Tibial artery (tissue), 4 donors: ENCODE measurements at regions not wholly inside any gene's neighbourhood (a gene's known extent, or its start where the extent isn't known, plus 50 kb on each side); places are given as distances from the start of the nearest gene placed in this dataset.
A peak's percentile ranks its signal among the peaks of the same experiment; 100 is the strongest.
"Not testable (repeated sequence)": the region's sequence is repeated elsewhere in the genome, so short reads cannot be mapped to it uniquely, and the experiment has no call there.

Source experiments
- DNase-seq, 2 donors: peaks; one replicate each; pipeline ENCODE4 v3.0.0-alpha.2; 2019
- H3K27ac ChIP-seq, 2 donors: fragments of 200-600 bp; sonication (generic) in 1 of 2; 1 replicate in 1 of 2; 2 replicates in 1 of 2; pipeline ENCODE4 v1.5.1; 2018 to 2019; ENCODE audit warnings: mild to moderate bottlenecking in 1 of 2
- H3K27me3 ChIP-seq, 2 donors: fragments of 200-600 bp; sonication (generic) in 1 of 2; one replicate each; pipeline versions ENCODE4 v1.5.1 to v1.6.0; 2016 to 2019
- H3K36me3 ChIP-seq, 3 donors: fragments of 200-600 bp; sonication (generic) in 2 of 3; one replicate each; pipeline ENCODE4 v1.5.1; 2016 to 2019; ENCODE audit warnings: mild to moderate bottlenecking in 2 of 3
- H3K4me1 ChIP-seq, 4 donors: fragments of 200-600 bp; sonication (generic) in 2 of 4; 1 replicate in 3 of 4; 2 replicates in 1 of 4; pipeline ENCODE4 v1.5.1; 2016 to 2019
- H3K4me3 ChIP-seq, 2 donors: fragments of 200-600 bp; sonication (generic) in 1 of 2; 1 replicate in 1 of 2; 2 replicates in 1 of 2; pipeline ENCODE4 v1.5.1; 2018 to 2019; ENCODE audit warnings: mild to moderate bottlenecking in 2 of 2
- H3K9me3 ChIP-seq, 3 donors: fragments of 200-600 bp; sonication (generic) in 1 of 3; one replicate each; pipeline ENCODE4 v1.5.1; 2016 to 2019
- CTCF ChIP-seq, 2 experiments: fragments of 200-600 bp in 1 of 2; fragments of 450-650 bp in 1 of 2; IDR thresholded peaks; one replicate each; pipeline ENCODE4 v1.5.1; 2017 to 2019; ENCODE audit warnings: antibody characterized with exemption in 2 of 2, mild to moderate bottlenecking in 1 of 2, moderate library complexity in 1 of 2
- intact Hi-C: fragments of 100-400 bp; cut with DNase I; formaldehyde crosslinking; loops from one replicate; pipeline ENCODE4 v1.15.0; 2023; ENCODE audit warnings: low total_unique reads

GRCh38 chr7:157475601-157476000 is 138.8 kb downstream of the DNAJB6 start:
- TF ChIP-seq CTCF (IDR thresholded peaks at IDR 0.05), result no peak

GRCh38 chr7:157476201-157476600 is 139.4 kb downstream of the DNAJB6 start:
- Histone ChIP-seq H3K4me3 (no peak overlapping the region), H3K9me3 (peaks cover 0 to 34% (median 7%) of the 10 kb centered on the region in 3 donors), H3K27ac (no peak overlapping the region), H3K27me3 (peaks cover 0 to 4% of the 10 kb centered on the region in 2 donors), H3K36me3 (no peaks in the 10 kb centered on the region), H3K4me1 (no peaks in the 10 kb centered on the region)
- DNase-seq, result peak in 1 of 2 donors; percentile 12
- no peak for TF ChIP-seq CTCF (IDR thresholded peaks at IDR 0.05)
- intact Hi-C loops, result no loop called here

More at GRCh38 chr7:157475601-157476000, 138.8 kb downstream of the DNAJB6 start:
- Histone ChIP-seq H3K27me3 (peaks cover 0 to under 1% of the 10 kb centered on the region in 2 donors), H3K9me3 (peaks cover 0 to 39% (median 7%) of the 10 kb centered on the region in 3 donors), H3K27ac (no peak overlapping the region), H3K4me1 (no peaks in the 10 kb centered on the region), H3K36me3 (no peaks in the 10 kb centered on the region), H3K4me3 (no peak overlapping the region)
- intact Hi-C loops, result no loop called here
- peak in 1 of 2 donors; percentile 11 for DNase-seq

- no peaks in the 10 kb centered on the region for H3K4me1 ChIP-seq
- H3K4me3 ChIP-seq, result no peak overlapping the region
- peak in 1 of 2 donors; percentile 15 for DNase-seq
- H3K27ac ChIP-seq, result no peak overlapping the region
- no peaks in the 10 kb centered on the region for H3K36me3 ChIP-seq
- H3K9me3 ChIP-seq, result peaks cover 0 to 29% (median 7%) of the 10 kb centered on the region in 3 donors
- peaks cover 0 to 4% of the 10 kb centered on the region in 2 donors for H3K27me3 ChIP-seq
- TF ChIP-seq CTCF (IDR thresholded peaks at IDR 0.05), result no peak
- intact Hi-C loops, result no loop called here
Observed at GRCh38 chr7:157476654-157477549, 140.1 kb downstream of the DNAJB6 start.

- no peaks in the 10 kb centered on the region for H3K4me1 ChIP-seq
- H3K9me3 ChIP-seq, result peaks cover 0 to 23% (median 0%) of the 10 kb centered on the region in 3 donors
- no peaks in the 10 kb centered on the region for H3K36me3 ChIP-seq
- H3K27ac ChIP-seq, result no peak overlapping the region
- peaks cover 0 to 4% of the 10 kb centered on the region in 2 donors for H3K27me3 ChIP-seq
- no peak overlapping the region for H3K4me3 ChIP-seq
- TF ChIP-seq CTCF (IDR thresholded peaks at IDR 0.05), result no peak
- DNase-seq, result peak; percentile 10 to 47
- intact Hi-C loops, result no loop called here
Observed at GRCh38 chr7:157477550-157478212, 140.9 kb downstream of the DNAJB6 start.

GRCh38 chr7:157478611-157479010 is 141.8 kb downstream of the DNAJB6 start:
- H3K4me1 ChIP-seq, DNase-seq, H3K4me3 ChIP-seq, H3K27me3 ChIP-seq, H3K36me3 ChIP-seq, intact Hi-C loops, H3K27ac ChIP-seq: not testable (repeated sequence)
- peaks cover 0 to 14% (median 0%) of the 10 kb centered on the region in 3 donors for H3K9me3 ChIP-seq

- peaks cover 0 to 7% (median 0%) of the 10 kb centered on the region in 3 donors for H3K9me3 ChIP-seq
- no peaks in the 10 kb centered on the region for H3K4me1 ChIP-seq
- H3K4me3 ChIP-seq, result no peak overlapping the region
- intact Hi-C loops, result no loop called here
- H3K27ac ChIP-seq, result no peak overlapping the region
- peak in 1 of 2 donors; percentile 1 for DNase-seq
- H3K27me3 ChIP-seq, result peaks cover 0 to 9% of the 10 kb centered on the region in 2 donors
- TF ChIP-seq CTCF (IDR thresholded peaks at IDR 0.05), result no peak
- H3K36me3 ChIP-seq, result no peaks in the 10 kb centered on the region
Observed at GRCh38 chr7:157479326-157479725, 142.5 kb downstream of the DNAJB6 start.
